GM23338 (cell line): ENCODE measurements at regions not wholly inside any gene's neighbourhood (a gene's known extent, or its start where the extent isn't known, plus 50 kb on each side); places are given as distances from the start of the nearest gene placed in this dataset.

ENCODE experiments used
- ATAC-seq: fragments of 200-7000 bp; cut with Tn5 transposase; 3 replicates; pipeline ENCODE4 v1.9.1; 2020
- DNase-seq: peaks from one replicate; pipeline ENCODE4 v3.0.0-alpha.2; 2015; ENCODE audit warnings: low spot score
- H2AFZ ChIP-seq: fragments of 200-600 bp; sonication (generic); 2 replicates; pipeline ENCODE4 v1.8.0; 2016; ENCODE audit warnings: antibody characterized with exemption, mild to moderate bottlenecking, moderate library complexity
- H3F3A ChIP-seq: fragments of 200-600 bp; sonication (generic); replicated peaks from 2 replicates; pipeline ENCODE4 v1.8.0; 2017; ENCODE audit warnings: antibody characterized with exemption, mixed run types, low read depth
- H3K27ac ChIP-seq: fragments of 200-600 bp; sonication (generic); 2 replicates; pipeline ENCODE4 v1.6.1; 2016; ENCODE audit warnings: low read depth
- H3K27me3 ChIP-seq: fragments of 200-600 bp; sonication (generic); 2 replicates; pipeline ENCODE4 v1.8.0; 2016; ENCODE audit warnings: mild to moderate bottlenecking, mixed run types, moderate library complexity; ENCODE audit not compliant: insufficient read depth
- H3K36me3 ChIP-seq: fragments of 200-600 bp; sonication (generic); 2 replicates; pipeline ENCODE4 v1.8.0; 2016; ENCODE audit warnings: mild to moderate bottlenecking; ENCODE audit not compliant: insufficient read depth
- H3K4me1 ChIP-seq: fragments of 200-600 bp; sonication (generic); 2 replicates; pipeline ENCODE4 v1.8.0; 2016; ENCODE audit warnings: mild to moderate bottlenecking, moderate library complexity; ENCODE audit not compliant: insufficient read depth
- H3K4me2 ChIP-seq: fragments of 200-600 bp; sonication (generic); 2 replicates; pipeline ENCODE4 v1.7.1; 2017; ENCODE audit warnings: mixed run types
- H3K4me3 ChIP-seq: fragments of 200-600 bp; sonication (generic); 2 replicates; pipeline ENCODE4 v1.6.1; 2016; ENCODE audit warnings: mixed run types
- H3K79me2 ChIP-seq: fragments of 200-600 bp; sonication (generic); replicated peaks from 2 replicates; pipeline ENCODE4 v1.8.0; 2017; ENCODE audit warnings: mild to moderate bottlenecking; ENCODE audit not compliant: insufficient read depth
- H3K9me2 ChIP-seq: fragments of 200-600 bp; sonication (generic); 2 replicates; pipeline ENCODE4 v1.8.0; 2017; ENCODE audit not compliant: insufficient read depth
- H4K20me1 ChIP-seq: fragments of 200-600 bp; sonication (generic); replicated peaks from 2 replicates; pipeline ENCODE4 v1.8.0; 2017; ENCODE audit warnings: mild to moderate bottlenecking; ENCODE audit not compliant: insufficient read depth
- H3K27ac Mint-ChIP-seq: 2 replicates; pipeline ENCODE4 v1.8.0; 2020; ENCODE audit warnings: inconsistent platforms, mild to moderate bottlenecking, moderate library complexity, mixed read lengths
- H3K27me3 Mint-ChIP-seq: 3 replicates; pipeline ENCODE4 v1.8.0; 2022; ENCODE audit warnings: low read depth, mild to moderate bottlenecking, moderate library complexity, mixed read lengths, inconsistent platforms; ENCODE audit not compliant: insufficient read depth, poor library complexity
- H3K36me3 Mint-ChIP-seq: 3 replicates; pipeline ENCODE4 v1.8.0; 2021; ENCODE audit warnings: low read depth, mild to moderate bottlenecking, inconsistent platforms, moderate library complexity, mixed read lengths
- H3K4me1 Mint-ChIP-seq: 3 replicates; pipeline ENCODE4 v1.8.0; 2020; ENCODE audit warnings: mild to moderate bottlenecking, inconsistent platforms, mixed read lengths
- H3K4me3 Mint-ChIP-seq: 3 replicates; pipeline ENCODE4 v1.8.0; 2021; ENCODE audit warnings: moderate library complexity, mild to moderate bottlenecking, inconsistent platforms, mixed read lengths
- H3K9me3 Mint-ChIP-seq: 3 replicates; pipeline ENCODE4 v1.8.0; 2020; ENCODE audit warnings: moderate library complexity, mild to moderate bottlenecking, inconsistent platforms, mixed read lengths
- CREB1 ChIP-seq: fragments of 250-450 bp; sonication (Bioruptor Pico); IDR thresholded peaks from 2 replicates; pipeline ENCODE4 v1.5.0; 2020; ENCODE audit warnings: low read depth, mild to moderate bottlenecking, moderate library complexity
- CTCF ChIP-seq, 2 experiments: fragments of 200-600 bp in 1 of 2; sonication (generic) in 1 of 2; conservative IDR thresholded peaks; 2 replicates each; pipeline versions ENCODE4 v1.5.1 to v1.6.1; 2016 to 2017; ENCODE audit warnings: antibody characterized with exemption in 2 of 2, low read depth in 2 of 2, mild to moderate bottlenecking in 2 of 2, moderate library complexity in 1 of 2
- ETS1 ChIP-seq: IDR thresholded peaks from 2 replicates; pipeline ENCODE4 v1.6.1; 2016; ENCODE audit warnings: antibody characterized with exemption
- EZH2 ChIP-seq: fragments of 200-600 bp; sonication (generic); IDR thresholded peaks from one replicate; pipeline ENCODE4 v1.8.0; 2017; ENCODE audit warnings: antibody characterized with exemption, mild to moderate bottlenecking, low read depth; ENCODE audit not compliant: unreplicated experiment
- EZH2phosphoT487 ChIP-seq: fragments of 200-600 bp; sonication (generic); IDR thresholded peaks from one replicate; pipeline ENCODE4 v1.8.1; 2018; ENCODE audit warnings: antibody characterized with exemption; ENCODE audit not compliant: unreplicated experiment
- JUNB ChIP-seq: IDR thresholded peaks from one replicate; pipeline ENCODE4 v1.6.1; 2016; ENCODE audit warnings: antibody characterized with exemption; ENCODE audit not compliant: unreplicated experiment
- NANOG ChIP-seq: IDR thresholded peaks from 2 replicates; pipeline ENCODE4 v1.6.1; 2016; ENCODE audit warnings: antibody characterized with exemption, borderline replicate concordance
- POLR2AphosphoS5 ChIP-seq: IDR thresholded peaks from 2 replicates; pipeline ENCODE4 v1.6.1; 2016; ENCODE audit warnings: antibody characterized with exemption, low read depth
- STAT1 ChIP-seq: IDR thresholded peaks from one replicate; pipeline ENCODE4 v1.6.1; 2016; ENCODE audit warnings: antibody characterized with exemption; ENCODE audit not compliant: unreplicated experiment
- ZNF114 ChIP-seq: fragments of 250-450 bp; sonication (Bioruptor Pico); IDR thresholded peaks from 2 replicates; pipeline ENCODE4 v1.5.0; 2020; ENCODE audit warnings: mild to moderate bottlenecking, moderate library complexity
- ZNF462 ChIP-seq: fragments of 250-450 bp; sonication (Bioruptor Pico); IDR thresholded peaks from 2 replicates; pipeline ENCODE4 v1.5.0; 2020; ENCODE audit warnings: mild to moderate bottlenecking, moderate library complexity

DNA sequence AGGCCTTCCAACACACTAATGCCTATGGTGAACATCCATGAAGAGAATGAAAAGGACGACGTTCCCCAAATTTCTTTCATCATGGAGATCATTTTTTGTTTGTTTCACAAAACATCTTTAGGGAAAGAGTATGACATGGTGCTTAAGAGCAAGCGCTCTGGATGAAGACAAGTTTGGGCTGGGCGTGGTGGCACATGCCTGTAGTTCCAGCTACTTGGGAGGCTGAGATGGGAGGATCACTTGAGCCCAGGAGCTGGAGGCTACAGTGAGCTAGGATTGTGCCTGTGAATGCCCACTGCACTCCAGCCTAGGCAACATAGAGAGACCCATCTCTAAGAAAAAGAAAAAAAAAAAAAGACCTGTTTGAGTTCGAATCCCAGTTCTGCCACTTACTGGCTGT is 253.1 kb downstream of the PTPRU start (continued):
- TF ChIP-seq ZNF462 (CRISPR knock-in tag), result no peak
- no peak for TF ChIP-seq CTCF (conservative IDR thresholded peaks at IDR 0.05; ENCODE audit: low read depth in 2 of 2)
- TF ChIP-seq NANOG, result no peak
- TF ChIP-seq EZH2, result no peak

DNA sequence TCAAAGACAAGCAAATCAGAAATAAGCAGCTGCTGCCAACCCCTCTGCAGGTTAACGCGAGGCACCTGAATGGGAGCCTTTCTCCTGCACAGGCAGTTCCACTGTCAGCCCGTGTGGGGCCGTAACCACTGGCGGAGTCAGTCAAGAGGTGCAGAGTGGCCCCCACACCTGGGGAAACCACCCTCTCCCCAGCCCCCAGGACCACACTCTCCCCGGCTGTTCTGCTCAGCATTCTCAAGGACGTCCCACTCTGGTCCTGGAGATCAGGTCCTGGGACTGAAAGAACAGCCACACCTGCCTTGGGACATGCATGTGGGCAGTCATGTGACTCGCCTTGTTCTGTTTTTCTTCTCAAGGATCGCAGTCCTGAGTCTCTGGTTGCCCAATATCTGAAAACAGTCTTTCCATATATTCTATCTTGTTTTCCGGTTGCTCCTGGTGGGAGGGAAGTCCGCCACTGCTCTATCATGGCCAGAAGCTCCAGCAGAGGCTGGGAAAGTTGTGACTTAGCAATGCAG is 252.5 kb downstream of the PTPRU start:
- Mint-ChIP-seq H3K27ac (no peak overlapping the region), H3K9me3 (no peaks in the 10 kb centered on the region; the same call in 1 of the 3 replicates), H3K27me3 (peaks cover 10% of the 10 kb centered on the region), H3K4me1 (peaks cover 9% of the 10 kb centered on the region), H3K36me3 (no peaks in the 10 kb centered on the region; the same call in 2 of the 3 replicates), H3K4me3 (no peak overlapping the region)
- Histone ChIP-seq H3K27me3 (no peaks in the 10 kb centered on the region), H3K4me1 (no peaks in the 10 kb centered on the region), H2AFZ (peak overlapping the region; percentile 14; the same call in 1 of the 2 replicates), H3K36me3 (no peaks in the 10 kb centered on the region), H3K9me2 (no peaks in the 10 kb centered on the region), H3F3A (no peaks in the 10 kb centered on the region), H3K27ac (no peak overlapping the region), H3K4me2 (no peak overlapping the region), H4K20me1 (no peaks in the 10 kb centered on the region), H3K4me3 (no peak overlapping the region), H3K79me2 (no peaks in the 10 kb centered on the region)
- DNase-seq (no peak), ATAC-seq (no peak)
- TF ChIP-seq ZNF114 (CRISPR knock-in tag) (no peak), CTCF (conservative IDR thresholded peaks at IDR 0.05; ENCODE audit: low read depth in 2 of 2) (no peak), NANOG (no peak), EZH2phosphoT487 (no peak), STAT1 (no peak), CREB1 (no peak), ETS1 (no peak), EZH2 (no peak), JUNB (no peak), POLR2AphosphoS5 (no peak)
